Ectodermal cell (in vitro differentiated cells): ENCODE measurements at regions not wholly inside any gene's neighbourhood (a gene's known extent, or its start where the extent isn't known, plus 50 kb on each side); places are given as distances from the start of the nearest gene placed in this dataset.

Experiments
- H3K27ac ChIP-seq: 2 replicates; pipeline ENCODE4 v1.7.0; 2013; ENCODE audit warnings: mild to moderate bottlenecking, low read depth, low read length; ENCODE audit not compliant: insufficient read depth, poor library complexity, severe bottlenecking
- H3K27me3 ChIP-seq: 2 replicates; pipeline ENCODE4 v1.7.0; 2013; ENCODE audit warnings: mild to moderate bottlenecking, low read length; ENCODE audit not compliant: insufficient read depth, control insufficient read depth, poor library complexity, severe bottlenecking
- H3K36me3 ChIP-seq: one replicate; pipeline ENCODE4 v1.7.0; 2013; ENCODE audit warnings: low read length; ENCODE audit not compliant: control insufficient read depth, insufficient read depth
- H3K4me1 ChIP-seq: one replicate; pipeline ENCODE4 v1.7.0; 2013; ENCODE audit warnings: low read length; ENCODE audit not compliant: control insufficient read depth, insufficient read depth
- H3K4me3 ChIP-seq: 2 replicates; pipeline ENCODE4 v1.7.0; 2013; ENCODE audit warnings: low read depth, low read length, control low read depth; ENCODE audit not compliant: insufficient read depth
- H3K9me3 ChIP-seq: 2 replicates; pipeline ENCODE4 v1.7.0; 2013; ENCODE audit warnings: mild to moderate bottlenecking, low read length, moderate library complexity; ENCODE audit not compliant: control insufficient read depth
- WGBS, 2 experiments: methylation state at CpG; one replicate each; pipeline ENCODE4 v1.1.7; 2013; ENCODE audit warnings: missing lambda C conversion rate in 2 of 2; 5-methylcytosine and 5-hydroxymethylcytosine counted together

DNA sequence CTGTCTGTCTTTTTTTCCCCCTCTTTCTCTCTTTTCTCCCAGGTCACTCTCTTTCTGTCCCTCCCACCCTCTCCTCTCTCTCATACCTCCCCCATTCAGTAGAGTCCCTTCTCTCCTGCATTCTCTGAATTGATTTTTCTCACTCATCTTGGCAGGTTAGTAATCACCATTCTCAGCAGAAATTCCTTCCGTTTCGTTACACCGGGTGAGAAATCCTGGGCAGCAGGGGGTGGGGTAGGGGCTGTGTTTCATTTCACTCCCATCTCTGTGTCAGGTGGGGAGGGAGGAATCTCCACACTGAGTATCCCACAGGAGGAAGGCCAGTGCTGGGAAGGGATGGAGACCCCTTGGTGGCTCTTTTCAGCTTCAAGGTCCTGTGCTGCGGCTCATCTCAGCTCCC, 253.5 kb downstream of the MIAT start:
- 31 to 36% methylated on average over 4 of the region's 4 CpGs for WGBS, 2 experiments
- no peaks in the 10 kb centered on the region for H3K27me3 ChIP-seq
- no peaks in the 10 kb centered on the region for H3K36me3 ChIP-seq
- no peak overlapping the region for H3K4me3 ChIP-seq
- peaks cover 6% of the 10 kb centered on the region for H3K4me1 ChIP-seq
- no peaks in the 10 kb centered on the region for H3K9me3 ChIP-seq
- no peak overlapping the region for H3K27ac ChIP-seq

DNA sequence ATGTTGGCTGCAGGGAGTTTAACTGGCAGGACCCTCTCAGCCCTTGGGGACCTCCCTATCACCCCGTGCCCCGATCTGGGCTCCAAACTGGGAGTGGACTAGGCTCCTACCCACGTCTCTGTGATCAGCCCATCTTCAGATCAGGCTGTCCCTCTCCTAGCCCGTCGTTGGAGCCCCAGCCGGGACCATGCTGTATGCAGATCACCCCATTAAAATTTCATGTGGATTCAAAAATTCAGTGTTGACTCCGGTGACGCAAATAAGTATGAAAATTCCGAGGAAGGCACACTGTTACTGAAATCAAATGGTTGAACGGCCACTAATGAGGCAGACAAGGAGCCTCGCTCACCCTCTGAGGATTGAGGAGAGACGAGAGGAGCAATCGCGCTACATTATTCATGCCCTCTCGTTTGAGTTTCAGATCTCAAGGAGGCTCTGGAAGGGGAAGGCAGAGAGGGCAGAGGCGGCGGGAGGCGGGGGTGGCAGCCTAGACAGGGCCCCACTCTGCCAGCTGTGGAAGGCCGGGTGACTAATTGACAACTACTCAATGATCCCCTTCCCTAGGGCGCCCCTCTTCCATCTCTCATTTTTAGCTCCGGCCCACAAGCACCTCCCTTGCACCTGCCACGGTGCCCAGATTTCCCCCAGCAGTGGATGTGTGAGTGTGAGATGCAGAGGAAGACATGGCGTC, 255.4 kb downstream of the MIAT start:
- Histone ChIP-seq H3K36me3 (no peaks in the 10 kb centered on the region), H3K4me1 (peaks cover 6% of the 10 kb centered on the region), H3K9me3 (no peaks in the 10 kb centered on the region), H3K4me3 (no peak overlapping the region), H3K27me3 (no peaks in the 10 kb centered on the region), H3K27ac (no peak overlapping the region)
- 76 to 77% methylated on average over 23 of the region's 23 CpGs for WGBS, 2 experiments

DNA sequence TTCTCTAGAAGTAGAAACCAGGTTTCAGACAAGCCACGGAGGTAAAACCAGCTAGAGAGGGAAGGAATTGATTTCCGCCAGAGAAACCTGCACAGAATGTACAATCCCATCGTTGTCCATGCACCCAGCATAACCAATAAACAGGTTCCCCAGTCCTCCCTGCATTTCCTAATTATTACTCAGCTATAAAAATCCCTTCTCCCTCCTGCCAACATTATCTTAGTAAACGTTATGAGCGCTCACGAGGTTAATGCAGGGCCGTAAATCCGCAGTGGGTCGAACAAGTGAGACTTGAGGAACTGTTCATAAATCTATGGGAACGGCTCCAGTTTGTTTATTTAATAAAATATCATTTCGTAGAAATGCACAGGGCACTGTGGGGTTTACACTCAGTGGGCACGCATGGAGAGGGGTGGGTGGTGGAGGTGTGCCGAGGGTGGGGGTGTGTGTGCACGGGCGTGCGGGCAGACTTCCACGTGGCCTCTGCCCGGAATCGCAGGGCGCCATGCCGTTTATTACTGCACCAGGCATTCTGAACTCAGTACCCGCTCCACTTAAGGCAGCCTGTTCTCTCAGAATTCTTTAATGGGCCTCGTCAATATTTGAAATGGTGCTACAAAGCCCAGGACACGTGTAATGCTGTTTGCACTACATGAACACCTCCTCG, 257.3 kb downstream of the MIAT start:
- 93% methylated on average over 25 of the region's 25 CpGs for WGBS, 2 experiments

DNA sequence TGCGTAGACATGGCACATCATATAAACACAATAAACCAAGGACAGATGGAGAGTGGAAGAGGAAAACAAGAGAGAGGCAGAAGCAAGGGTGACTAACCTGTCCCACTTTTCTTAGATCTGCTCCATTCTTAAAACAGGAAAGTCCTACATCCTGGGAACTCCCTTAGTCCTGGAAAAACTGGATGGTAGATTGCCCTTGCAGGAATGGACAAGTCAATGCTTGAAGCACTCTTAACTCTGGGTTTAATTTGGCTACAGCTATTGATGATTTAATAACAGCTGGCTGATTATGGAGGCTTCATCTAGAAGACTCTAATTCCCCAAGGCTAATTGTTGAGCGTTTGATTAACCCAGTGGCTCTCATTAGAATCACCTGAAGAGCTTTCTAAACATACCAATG, 258.8 kb downstream of the MIAT start:
- H3K4me3 ChIP-seq: no peak overlapping the region
- no peaks in the 10 kb centered on the region for H3K9me3 ChIP-seq
- WGBS, 2 experiments: 94 to 100% methylated on average over 1 to 2 of the region's 2 CpGs
- no peak overlapping the region for H3K27ac ChIP-seq
- H3K4me1 ChIP-seq: peaks cover under 1% of the 10 kb centered on the region
- H3K36me3 ChIP-seq: no peaks in the 10 kb centered on the region
- no peaks in the 10 kb centered on the region for H3K27me3 ChIP-seq

More for the DNA sequence above, 257.3 kb downstream of the MIAT start:
- Histone ChIP-seq H3K27ac (no peak overlapping the region), H3K27me3 (no peaks in the 10 kb centered on the region), H3K9me3 (no peaks in the 10 kb centered on the region), H3K36me3 (no peaks in the 10 kb centered on the region), H3K4me3 (no peak overlapping the region), H3K4me1 (peaks cover 6% of the 10 kb centered on the region)

DNA sequence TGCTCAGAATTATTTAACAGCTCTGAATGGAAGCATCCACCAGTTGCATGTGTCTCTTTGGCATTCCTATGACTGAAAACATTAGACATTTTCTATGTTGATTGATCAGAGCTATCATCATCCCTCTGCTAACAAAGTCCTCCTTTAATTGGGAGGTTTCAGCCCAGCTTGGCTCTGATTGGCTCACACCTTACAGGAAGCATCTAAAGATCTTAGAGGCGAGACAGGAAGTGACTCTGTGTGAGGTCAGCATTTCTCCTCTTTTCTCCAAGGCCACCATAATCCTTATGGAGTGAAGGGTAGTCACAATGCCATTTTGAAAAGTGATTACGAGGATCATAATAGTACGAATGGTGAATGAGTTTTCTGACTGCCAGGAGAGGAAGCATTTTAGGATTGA, 260.8 kb downstream of the MIAT start:
- H3K9me3 ChIP-seq: no peaks in the 10 kb centered on the region
- H3K4me1 ChIP-seq: peaks cover 5% of the 10 kb centered on the region
- 93 to 98% methylated on average over 3 of the region's 3 CpGs for WGBS, 2 experiments
- H3K36me3 ChIP-seq: no peaks in the 10 kb centered on the region
- H3K27me3 ChIP-seq: no peaks in the 10 kb centered on the region
- no peak overlapping the region for H3K27ac ChIP-seq
- no peak overlapping the region for H3K4me3 ChIP-seq

DNA sequence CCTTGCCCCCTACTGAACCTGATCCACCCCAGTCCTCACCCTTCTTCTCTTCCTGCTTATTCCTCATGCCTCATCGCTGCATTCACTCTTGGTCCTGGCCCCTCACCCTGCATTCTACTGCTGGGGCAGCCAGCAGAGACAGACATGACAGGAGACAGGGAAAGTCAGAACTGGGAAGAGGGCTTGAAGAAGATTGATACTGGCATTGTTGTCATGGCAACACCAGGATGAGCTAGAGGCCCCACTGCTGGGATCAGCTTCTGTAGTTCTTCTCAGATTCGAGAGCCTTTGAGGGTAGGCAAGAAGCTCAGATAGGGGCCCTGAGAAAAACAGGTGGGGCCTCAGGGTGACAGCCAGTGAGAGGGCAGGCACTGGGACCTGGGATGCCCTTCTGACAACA, 264.3 kb downstream of the MIAT start:
- Histone ChIP-seq H3K27me3 (no peaks in the 10 kb centered on the region), H3K4me1 (peaks cover 5% of the 10 kb centered on the region), H3K4me3 (no peak overlapping the region), H3K9me3 (no peaks in the 10 kb centered on the region), H3K36me3 (no peaks in the 10 kb centered on the region), H3K27ac (no peak overlapping the region)
- 67 to 83% methylated on average over 2 of the region's 2 CpGs for WGBS, 2 experiments

DNA sequence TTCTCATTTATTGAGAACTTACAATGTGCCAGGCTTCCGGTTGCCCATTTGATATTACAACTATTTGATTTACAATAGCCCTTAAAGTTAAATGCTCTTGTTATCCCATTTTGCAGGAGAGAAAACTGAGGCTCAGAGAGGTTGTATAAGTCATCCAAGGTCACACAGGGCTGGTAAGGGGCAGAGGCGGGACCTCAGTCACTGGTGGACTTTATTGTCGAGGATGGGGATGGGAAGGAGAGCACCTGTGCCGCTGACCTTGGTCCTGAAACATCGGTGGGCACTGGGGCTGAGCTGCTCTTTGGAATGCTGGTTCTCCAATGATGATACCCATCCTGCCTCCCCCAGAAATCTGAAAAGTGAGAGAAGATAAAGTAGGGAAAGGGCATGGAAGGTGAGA, 265.4 kb downstream of the MIAT start:
- no peaks in the 10 kb centered on the region for H3K9me3 ChIP-seq
- 35 to 38% methylated on average over 5 of the region's 5 CpGs for WGBS, 2 experiments
- no peaks in the 10 kb centered on the region for H3K27me3 ChIP-seq
- H3K4me3 ChIP-seq: no peak overlapping the region
- H3K27ac ChIP-seq: no peak overlapping the region
- no peaks in the 10 kb centered on the region for H3K36me3 ChIP-seq
- peaks cover 5% of the 10 kb centered on the region for H3K4me1 ChIP-seq

DNA sequence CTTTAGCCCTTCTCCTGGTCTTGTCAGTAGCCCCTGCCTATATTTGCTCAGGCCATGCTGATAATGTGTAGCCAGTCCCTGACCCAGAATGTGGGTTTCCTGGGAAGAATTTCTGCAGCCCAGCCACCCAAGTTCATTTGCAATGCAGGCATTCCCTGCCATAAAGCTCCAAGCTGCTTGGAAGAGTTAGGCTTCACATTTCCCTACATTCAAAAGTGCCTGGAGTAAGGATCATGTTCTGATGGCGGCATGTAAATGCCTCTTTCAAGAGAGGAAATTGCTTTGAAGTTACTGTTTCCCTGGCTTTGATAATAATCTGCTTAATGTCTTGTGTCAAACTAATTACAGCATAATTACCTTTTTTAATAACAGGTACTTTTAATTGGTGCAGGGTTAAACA, 266.1 kb downstream of the MIAT start:
- no peaks in the 10 kb centered on the region for H3K9me3 ChIP-seq
- peaks cover 5% of the 10 kb centered on the region for H3K4me1 ChIP-seq
- no peak overlapping the region for H3K27ac ChIP-seq
- no peak overlapping the region for H3K4me3 ChIP-seq
- 30 to 33% methylated on average over 1 of the region's 1 CpG for WGBS, 2 experiments
- H3K36me3 ChIP-seq: no peaks in the 10 kb centered on the region
- no peaks in the 10 kb centered on the region for H3K27me3 ChIP-seq

DNA sequence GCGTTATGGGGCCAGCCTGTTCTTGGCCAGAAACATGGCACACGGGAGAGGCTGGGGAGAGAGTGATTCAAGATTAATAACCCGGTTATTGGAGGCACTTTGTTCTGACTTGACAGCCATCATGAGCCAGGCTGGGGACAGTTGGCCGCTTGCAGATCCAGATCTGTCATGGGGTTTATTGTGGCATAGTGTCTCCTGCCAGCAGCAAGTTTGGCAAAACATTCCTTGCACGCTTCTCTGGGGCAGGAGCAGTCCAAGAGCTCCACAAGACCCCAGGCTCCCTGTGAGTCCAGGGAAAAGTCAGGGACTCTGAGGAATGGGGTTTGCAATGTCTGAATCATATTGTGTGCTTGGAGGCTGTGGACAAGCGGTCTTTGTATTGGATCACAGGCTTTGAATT, 270.4 kb downstream of the MIAT start:
- Histone ChIP-seq H3K4me1 (no peaks in the 10 kb centered on the region), H3K27me3 (no peaks in the 10 kb centered on the region), H3K27ac (no peak overlapping the region), H3K4me3 (no peak overlapping the region), H3K9me3 (no peaks in the 10 kb centered on the region), H3K36me3 (no peaks in the 10 kb centered on the region)
- 91 to 93% methylated on average over 6 of the region's 6 CpGs for WGBS, 2 experiments

DNA sequence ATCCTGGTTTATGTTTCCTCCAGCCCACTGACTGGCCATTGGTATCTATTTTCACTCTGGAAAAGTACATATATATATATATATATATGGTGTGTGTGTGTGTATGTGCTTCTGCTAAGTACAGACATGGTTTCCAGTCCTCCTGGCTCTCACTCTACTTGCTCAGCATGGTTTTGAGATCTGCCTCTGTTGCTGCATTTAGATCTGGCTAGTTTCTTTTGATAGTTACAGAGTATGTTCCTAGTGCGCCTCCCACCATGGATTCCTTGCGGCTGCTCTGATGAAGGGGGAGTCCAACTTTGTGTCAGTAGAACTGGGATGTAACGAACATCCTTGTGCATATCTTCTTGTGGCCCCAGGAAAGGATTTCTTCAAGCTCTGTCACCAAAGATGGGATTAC, 274.1 kb downstream of the MIAT start:
- H3K27ac ChIP-seq: no peak overlapping the region
- H3K9me3 ChIP-seq: no peaks in the 10 kb centered on the region
- no peak overlapping the region for H3K4me3 ChIP-seq
- WGBS, 2 experiments: 93 to 97% methylated on average over 3 of the region's 3 CpGs
- H3K27me3 ChIP-seq: no peaks in the 10 kb centered on the region
- no peaks in the 10 kb centered on the region for H3K4me1 ChIP-seq
- no peaks in the 10 kb centered on the region for H3K36me3 ChIP-seq
